IPS DF 6.9 (cell line): ENCODE measurements at regions not wholly inside any gene's neighbourhood (a gene's known extent, or its start where the extent isn't known, plus 50 kb on each side); places are given as distances from the start of the nearest gene placed in this dataset.

Source experiments
- DNase-seq: peaks from one replicate; pipeline ENCODE4 v3.0.0-alpha.2; 2013; ENCODE audit warnings: low read depth, low spot score
- H3K27ac ChIP-seq: one replicate; pipeline ENCODE4 v1.5.1; 2013; ENCODE audit warnings: low read length, control low read depth
- H3K27me3 ChIP-seq: 2 replicates; pipeline ENCODE4 v1.6.1; 2013; ENCODE audit warnings: mild to moderate bottlenecking, low read length; ENCODE audit not compliant: control insufficient read depth, insufficient read depth
- H3K36me3 ChIP-seq: 2 replicates; pipeline ENCODE4 v1.6.1; 2013; ENCODE audit warnings: low read length; ENCODE audit not compliant: control insufficient read depth, insufficient read depth
- H3K4me1 ChIP-seq: 2 replicates; pipeline ENCODE4 v1.6.1; 2013; ENCODE audit warnings: low read length; ENCODE audit not compliant: control insufficient read depth, insufficient read depth
- H3K4me3 ChIP-seq: 2 replicates; pipeline ENCODE4 v1.5.1; 2013; ENCODE audit warnings: mild to moderate bottlenecking, low read length
- H3K9me3 ChIP-seq: 2 replicates; pipeline ENCODE4 v1.6.1; 2013; ENCODE audit warnings: low read length, inconsistent platforms; ENCODE audit not compliant: control insufficient read depth, insufficient read depth
- WGBS: extraction: QIAGEN DNeasy Blood & Tissue Kit; methylation state at CpG from one replicate; pipeline ENCODE4 v1.1.7; 2013; ENCODE audit warnings: mixed read lengths, missing lambda C conversion rate; ENCODE audit not compliant: insufficient read length, insufficient coverage; 5-methylcytosine and 5-hydroxymethylcytosine counted together

DNA sequence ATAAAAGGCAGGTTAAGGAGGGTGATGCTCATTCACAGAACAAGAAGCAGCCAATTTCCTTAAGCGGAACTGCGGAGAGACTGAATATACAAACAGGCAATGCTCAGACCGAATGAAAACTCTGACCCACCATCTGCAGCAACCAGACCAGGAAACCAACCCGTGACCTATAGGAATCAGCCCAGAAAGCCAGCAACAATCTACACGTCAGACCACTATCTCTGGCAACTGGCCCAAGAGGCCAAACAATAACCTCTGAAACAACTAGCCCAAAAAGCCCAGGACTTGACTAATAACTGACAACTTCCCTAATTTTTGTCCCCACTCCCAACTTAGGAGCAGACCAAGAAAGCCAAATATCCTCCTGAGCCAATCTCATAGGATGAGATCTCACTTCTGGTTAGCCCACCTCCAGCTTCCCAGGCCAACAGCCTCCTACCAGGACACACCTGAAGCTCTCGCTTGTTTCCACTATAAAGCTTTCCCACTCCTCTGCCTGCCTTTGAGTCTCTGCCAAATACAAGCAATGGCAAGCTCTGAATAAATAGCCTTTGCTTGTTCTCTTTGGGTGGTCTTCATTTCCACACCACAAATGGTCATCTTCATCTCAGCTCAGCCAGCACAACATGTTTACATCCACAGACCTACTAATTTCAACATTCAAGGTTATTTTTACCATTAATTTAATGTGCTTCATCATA is 168.5 kb downstream of the HSD17B3 start:
- H3K9me3 ChIP-seq = no peaks in the 10 kb centered on the region
- DNase-seq = no peak
- no peak overlapping the region for H3K27ac ChIP-seq
- H3K4me3 ChIP-seq = no peak overlapping the region
- no CpG with 5 or more reads among the region's 6 CpGs for WGBS
- no peaks in the 10 kb centered on the region for H3K27me3 ChIP-seq
- no peaks in the 10 kb centered on the region for H3K36me3 ChIP-seq
- peaks cover 5% of the 10 kb centered on the region for H3K4me1 ChIP-seq

GRCh38 chr9:96131825-96132224 is 170.2 kb downstream of the HSD17B3 start:
- Histone ChIP-seq H3K36me3 (no peaks in the 10 kb centered on the region), H3K27me3 (no peaks in the 10 kb centered on the region), H3K9me3 (no peaks in the 10 kb centered on the region), H3K4me3 (no peak overlapping the region), H3K4me1 (peaks cover 4% of the 10 kb centered on the region), H3K27ac (no peak overlapping the region)
- DNase-seq = no peak
- no CpG with 5 or more reads among the region's 4 CpGs for WGBS

GRCh38 chr9:96130970-96131369 is 171.0 kb downstream of the HSD17B3 start:
- WGBS = no CpG with 5 or more reads among the region's 3 CpGs

DNA sequence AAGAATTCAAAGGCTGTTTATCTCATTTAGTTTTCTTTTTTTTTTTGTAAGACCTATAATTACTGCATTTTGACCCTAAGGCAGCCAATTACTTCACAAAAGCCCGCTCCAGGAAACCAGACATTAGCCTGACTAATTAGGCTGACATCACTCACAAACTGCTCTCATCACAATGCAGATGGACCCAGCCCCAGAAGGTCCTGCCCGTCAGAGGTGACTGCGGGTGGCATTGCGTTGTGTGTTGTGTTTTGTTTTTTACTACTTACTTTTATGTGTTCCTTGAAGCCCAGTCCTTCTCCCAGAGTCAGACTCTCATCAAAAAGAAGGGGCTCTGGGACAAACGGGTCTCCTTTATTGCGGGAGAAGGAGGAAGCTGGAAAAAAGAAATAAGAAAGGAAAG is 172.2 kb downstream of the HSD17B3 start:
- no peaks in the 10 kb centered on the region for H3K9me3 ChIP-seq
- H3K4me3 ChIP-seq = no peak overlapping the region
- no peak overlapping the region for H3K27ac ChIP-seq
- H3K4me1 ChIP-seq = peaks cover 4% of the 10 kb centered on the region
- WGBS = no CpG with 5 or more reads among the region's 6 CpGs
- no peaks in the 10 kb centered on the region for H3K36me3 ChIP-seq
- DNase-seq = no peak
- H3K27me3 ChIP-seq = no peaks in the 10 kb centered on the region

More at GRCh38 chr9:96130970-96131369, 171.0 kb downstream of the HSD17B3 start:
- Histone ChIP-seq H3K9me3 (no peaks in the 10 kb centered on the region), H3K4me1 (peaks cover 4% of the 10 kb centered on the region), H3K27ac (no peak overlapping the region), H3K36me3 (no peaks in the 10 kb centered on the region), H3K27me3 (no peaks in the 10 kb centered on the region), H3K4me3 (no peak overlapping the region)
- no peak for DNase-seq

- no CpG with 5 or more reads among the region's 2 CpGs for WGBS
- Histone ChIP-seq H3K36me3 (no peaks in the 10 kb centered on the region), H3K27ac (no peak overlapping the region), H3K9me3 (no peaks in the 10 kb centered on the region), H3K27me3 (no peaks in the 10 kb centered on the region), H3K4me3 (no peak overlapping the region), H3K4me1 (peaks cover 4% of the 10 kb centered on the region)
- DNase-seq = no peak
Observed at GRCh38 chr9:96128880-96129279, 173.1 kb downstream of the HSD17B3 start.

DNA sequence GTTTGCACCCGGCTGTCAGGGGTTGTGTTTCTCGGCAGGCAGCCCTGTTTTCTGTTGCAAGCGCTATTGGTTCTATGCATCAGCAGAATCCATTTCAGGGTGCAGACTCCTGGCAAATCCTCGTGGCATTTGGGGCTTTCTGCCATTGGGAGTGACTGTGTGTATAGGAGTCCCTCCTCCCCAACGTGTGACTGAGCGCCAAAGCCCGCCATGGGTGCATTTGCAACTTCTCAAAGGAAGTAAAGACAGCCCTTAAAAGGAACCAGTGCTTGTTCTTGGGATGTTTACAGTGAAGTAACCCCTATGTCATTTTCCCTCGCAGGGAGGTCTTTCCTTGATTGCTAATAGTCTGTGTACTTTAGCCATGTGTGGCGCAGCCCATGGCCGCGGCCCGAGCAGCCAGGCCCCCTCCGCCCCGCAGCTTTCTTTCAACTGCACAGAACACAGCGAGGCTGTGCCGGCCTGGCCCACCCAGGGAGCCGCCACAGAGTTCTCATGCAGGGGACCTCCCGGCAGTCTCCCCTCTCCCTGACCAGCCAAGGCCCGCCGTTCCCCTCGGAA is 175.6 kb downstream of the HSD17B3 start:
- no peak for DNase-seq
- H3K4me3 ChIP-seq = no peak overlapping the region
- WGBS = no CpG with 5 or more reads among the region's 21 CpGs
- no peaks in the 10 kb centered on the region for H3K27me3 ChIP-seq
- H3K4me1 ChIP-seq = peaks cover 4% of the 10 kb centered on the region
- H3K27ac ChIP-seq = no peak overlapping the region
- no peaks in the 10 kb centered on the region for H3K9me3 ChIP-seq
- H3K36me3 ChIP-seq = no peaks in the 10 kb centered on the region

DNA sequence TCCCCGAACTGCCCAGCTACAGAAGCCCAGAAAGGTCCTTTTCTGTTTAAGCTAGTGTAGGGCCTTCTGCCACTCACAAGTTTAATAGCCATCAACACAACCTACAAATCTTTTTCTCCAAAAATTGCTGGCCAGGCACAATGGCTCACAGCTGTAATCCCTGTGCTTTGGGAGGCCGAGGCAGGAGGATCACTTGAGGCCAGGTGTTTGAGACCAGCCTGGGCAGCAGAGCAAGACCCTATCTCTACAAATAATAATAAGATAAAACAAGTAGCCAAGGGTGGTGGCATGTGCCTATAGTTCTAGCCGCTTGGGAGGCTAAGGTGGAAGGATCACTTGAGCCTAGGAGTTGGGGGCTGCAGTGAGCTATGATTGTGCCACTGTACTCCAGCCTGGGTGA is 176.4 kb downstream of the HSD17B3 start:
- Histone ChIP-seq H3K4me3 (no peak overlapping the region), H3K27me3 (no peaks in the 10 kb centered on the region), H3K36me3 (no peaks in the 10 kb centered on the region), H3K9me3 (no peaks in the 10 kb centered on the region), H3K27ac (no peak overlapping the region), H3K4me1 (peaks cover 4% of the 10 kb centered on the region; the same call in 1 of the 2 replicates)
- no CpG with 5 or more reads among the region's 3 CpGs for WGBS
- no peak for DNase-seq

DNA sequence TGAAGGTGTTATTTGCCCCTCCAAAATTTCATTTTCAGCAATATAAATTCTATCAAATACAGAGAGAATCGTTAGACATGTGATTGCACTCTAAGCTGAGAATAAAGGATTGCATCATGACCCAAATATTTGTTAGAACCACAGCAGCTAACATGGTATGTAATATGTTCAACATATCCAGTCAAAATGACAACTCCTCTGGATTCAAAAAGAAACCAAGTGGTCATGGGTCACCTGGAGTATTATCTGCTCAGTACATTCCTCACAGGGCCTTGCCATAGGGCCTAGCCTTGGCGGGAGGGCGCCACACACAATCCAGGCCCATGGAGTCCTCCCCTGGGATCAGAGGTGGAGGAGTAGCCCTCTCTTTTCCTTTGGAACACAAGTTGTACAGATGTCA is 179.2 kb downstream of the HSD17B3 start:
- Histone ChIP-seq H3K4me3 (no peak overlapping the region), H3K4me1 (no peaks in the 10 kb centered on the region; the same call in 1 of the 2 replicates), H3K27ac (no peak overlapping the region), H3K9me3 (no peaks in the 10 kb centered on the region), H3K27me3 (no peaks in the 10 kb centered on the region), H3K36me3 (no peaks in the 10 kb centered on the region)
- no CpG with 5 or more reads among the region's 3 CpGs for WGBS
- DNase-seq = no peak

- no peak for DNase-seq
- Histone ChIP-seq H3K4me1 (no peaks in the 10 kb centered on the region; the same call in 1 of the 2 replicates), H3K9me3 (no peaks in the 10 kb centered on the region), H3K36me3 (no peaks in the 10 kb centered on the region), H3K27me3 (no peaks in the 10 kb centered on the region), H3K4me3 (no peak overlapping the region), H3K27ac (no peak overlapping the region)
- WGBS = no CpG with 5 or more reads among the region's 6 CpGs
Observed at GRCh38 chr9:96122282-96122681, 179.7 kb downstream of the HSD17B3 start.

DNA sequence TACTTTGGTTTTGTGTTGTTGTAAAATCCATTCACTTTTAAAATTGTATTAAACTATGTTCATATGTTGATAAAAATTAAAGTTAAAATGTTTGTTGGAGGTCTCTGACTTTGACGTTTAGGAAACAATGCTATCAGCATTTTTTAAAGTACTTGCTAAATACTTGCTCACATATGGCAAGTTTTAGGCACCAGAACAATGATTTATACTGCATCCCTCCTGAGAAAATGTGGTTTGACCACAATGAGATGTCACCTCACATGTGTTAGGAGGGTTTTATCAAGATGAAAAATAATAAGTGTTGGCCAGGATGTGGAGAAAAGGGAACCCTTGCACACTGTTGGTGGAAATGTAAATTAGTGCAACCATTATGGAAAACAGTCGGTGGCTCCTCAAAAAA is 180.8 kb downstream of the HSD17B3 start:
- H3K4me3 ChIP-seq = no peak overlapping the region
- no peaks in the 10 kb centered on the region for H3K9me3 ChIP-seq
- DNase-seq = no peak
- H3K27ac ChIP-seq = no peak overlapping the region
- no peaks in the 10 kb centered on the region for H3K27me3 ChIP-seq
- WGBS = no CpG with 5 or more reads among the region's 2 CpGs
- no peaks in the 10 kb centered on the region for H3K4me1 ChIP-seq
- no peaks in the 10 kb centered on the region for H3K36me3 ChIP-seq
